Gastrocnemius medialis (tissue), 4 donors: ENCODE measurements at regions not wholly inside any gene's neighbourhood (a gene's known extent, or its start where the extent isn't known, plus 50 kb on each side); places are given as distances from the start of the nearest gene placed in this dataset.
A peak's percentile ranks its signal among the peaks of the same experiment; 100 is the strongest.

ENCODE experiments used
- ATAC-seq, 2 donors: fragments of 150-250 bp; one replicate each; pipeline ENCODE4 v1.9.1; 2016
- DNase-seq, 2 donors: peaks; one replicate each; pipeline ENCODE4 v3.0.0-alpha.2; 2019
- H3K27ac ChIP-seq, 4 donors: fragments of 200-600 bp; sonication (generic); 1 replicate in 1 of 4; 2 replicates in 3 of 4; pipeline ENCODE4 v1.5.1; 2016 to 2018; ENCODE audit warnings: mild to moderate bottlenecking in 2 of 4, moderate library complexity in 1 of 4
- H3K27me3 ChIP-seq, 3 donors: fragments of 200-600 bp; sonication (generic) in 2 of 3; 1 replicate in 1 of 3; 2 replicates in 2 of 3; pipeline versions ENCODE4 v1.5.1 to v1.6.0; 2016 to 2019; ENCODE audit warnings: mild to moderate bottlenecking in 1 of 3, moderate library complexity in 1 of 3
- H3K36me3 ChIP-seq, 2 donors: fragments of 200-600 bp; sonication (generic) in 1 of 2; one replicate each; pipeline ENCODE4 v1.5.1; 2017 to 2018
- H3K4me1 ChIP-seq, 2 donors: fragments of 200-600 bp; sonication (generic) in 1 of 2; one replicate each; pipeline ENCODE4 v1.5.1; 2016 to 2017; ENCODE audit warnings: mild to moderate bottlenecking in 2 of 2
- H3K4me3 ChIP-seq, 4 donors: fragments of 200-600 bp; sonication (generic) in 3 of 4; 1 replicate in 1 of 4; 2 replicates in 3 of 4; pipeline ENCODE4 v1.5.1; 2016 to 2019; ENCODE audit warnings: mild to moderate bottlenecking in 2 of 4
- H3K9me3 ChIP-seq, 3 donors: fragments of 200-600 bp; sonication (generic) in 2 of 3; 1 replicate in 1 of 3; 2 replicates in 2 of 3; pipeline ENCODE4 v1.5.1; 2016 to 2019
- POLR2A ChIP-seq, 2 donors: fragments of 450-650 bp; IDR thresholded peaks; one replicate each; pipeline ENCODE4 v1.6.1; 2017; ENCODE audit warnings: antibody characterized with exemption in 2 of 2, mild to moderate bottlenecking in 2 of 2, moderate library complexity in 2 of 2
- in situ Hi-C, 4 donors: fragments of 200-750 bp; cut with MboI; loops; one replicate each; pipeline versions ENCODE4 v1.15.0 to v1.8.0; 2017; ENCODE audit warnings: low sequenced_read_pairs in 4 of 4
- intact Hi-C: fragments of 100-400 bp; cut with DNase I; formaldehyde crosslinking; loops from one replicate; pipeline ENCODE4 v1.15.1; 2023; ENCODE audit warnings: low total_unique reads
- TF ChIP-seq, protein P1 (sequence below), 5 experiments: fragments of 450-650 bp in 3 of 5; fragments of 200-600 bp in 2 of 5; sonication (generic) in 2 of 5; IDR thresholded peaks in 4 of 5; conservative IDR thresholded peaks in 1 of 5; 1 replicate in 4 of 5; 2 replicates in 1 of 5; pipeline ENCODE4 v1.5.1; 2016 to 2019; ENCODE audit warnings: antibody characterized with exemption in 5 of 5, mild to moderate bottlenecking in 3 of 5, moderate library complexity in 3 of 5

DNA sequence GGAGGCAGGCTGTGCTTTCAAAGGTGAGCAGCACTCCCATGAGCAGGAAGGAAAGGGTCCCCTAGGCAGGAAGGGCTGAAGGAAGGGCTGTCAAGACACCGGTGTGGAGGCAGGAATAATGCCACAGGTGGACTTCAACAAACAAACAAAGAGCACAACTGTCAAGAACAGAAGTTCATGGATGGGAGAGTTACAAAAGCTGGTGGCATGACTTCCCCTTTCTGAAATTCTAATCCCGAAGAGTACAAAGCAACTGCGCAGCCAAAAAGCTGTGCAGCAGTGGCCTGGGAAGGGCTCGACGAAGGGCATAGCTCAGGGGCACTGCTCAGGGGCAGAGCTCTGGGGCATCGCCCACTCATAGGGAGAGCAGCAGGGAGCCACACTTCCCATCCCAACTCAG is 582.3 kb upstream of the DIPK2B start:
- peaks cover 0 to 2% (median 0%) of the 10 kb centered on the region in 3 donors for H3K27me3 ChIP-seq
- intact Hi-C loops (no loop called here), in situ Hi-C loops (no loop called here)
- ATAC-seq (no peak), DNase-seq (no peak)
- no peak overlapping the region for H3K27ac ChIP-seq
- H3K9me3 ChIP-seq: no peaks in the 10 kb centered on the region
- no peak overlapping the region for H3K4me3 ChIP-seq
- TF ChIP-seq, protein P1, sequence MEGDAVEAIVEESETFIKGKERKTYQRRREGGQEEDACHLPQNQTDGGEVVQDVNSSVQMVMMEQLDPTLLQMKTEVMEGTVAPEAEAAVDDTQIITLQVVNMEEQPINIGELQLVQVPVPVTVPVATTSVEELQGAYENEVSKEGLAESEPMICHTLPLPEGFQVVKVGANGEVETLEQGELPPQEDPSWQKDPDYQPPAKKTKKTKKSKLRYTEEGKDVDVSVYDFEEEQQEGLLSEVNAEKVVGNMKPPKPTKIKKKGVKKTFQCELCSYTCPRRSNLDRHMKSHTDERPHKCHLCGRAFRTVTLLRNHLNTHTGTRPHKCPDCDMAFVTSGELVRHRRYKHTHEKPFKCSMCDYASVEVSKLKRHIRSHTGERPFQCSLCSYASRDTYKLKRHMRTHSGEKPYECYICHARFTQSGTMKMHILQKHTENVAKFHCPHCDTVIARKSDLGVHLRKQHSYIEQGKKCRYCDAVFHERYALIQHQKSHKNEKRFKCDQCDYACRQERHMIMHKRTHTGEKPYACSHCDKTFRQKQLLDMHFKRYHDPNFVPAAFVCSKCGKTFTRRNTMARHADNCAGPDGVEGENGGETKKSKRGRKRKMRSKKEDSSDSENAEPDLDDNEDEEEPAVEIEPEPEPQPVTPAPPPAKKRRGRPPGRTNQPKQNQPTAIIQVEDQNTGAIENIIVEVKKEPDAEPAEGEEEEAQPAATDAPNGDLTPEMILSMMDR (IDR thresholded peaks at IDR 0.05 in 4 of 5, conservative IDR thresholded peaks at IDR 0.05 in 1 of 5): no peak
- no peak for TF ChIP-seq POLR2A (IDR thresholded peaks at IDR 0.05)
- no peaks in the 10 kb centered on the region for H3K36me3 ChIP-seq
- no peaks in the 10 kb centered on the region for H3K4me1 ChIP-seq

DNA sequence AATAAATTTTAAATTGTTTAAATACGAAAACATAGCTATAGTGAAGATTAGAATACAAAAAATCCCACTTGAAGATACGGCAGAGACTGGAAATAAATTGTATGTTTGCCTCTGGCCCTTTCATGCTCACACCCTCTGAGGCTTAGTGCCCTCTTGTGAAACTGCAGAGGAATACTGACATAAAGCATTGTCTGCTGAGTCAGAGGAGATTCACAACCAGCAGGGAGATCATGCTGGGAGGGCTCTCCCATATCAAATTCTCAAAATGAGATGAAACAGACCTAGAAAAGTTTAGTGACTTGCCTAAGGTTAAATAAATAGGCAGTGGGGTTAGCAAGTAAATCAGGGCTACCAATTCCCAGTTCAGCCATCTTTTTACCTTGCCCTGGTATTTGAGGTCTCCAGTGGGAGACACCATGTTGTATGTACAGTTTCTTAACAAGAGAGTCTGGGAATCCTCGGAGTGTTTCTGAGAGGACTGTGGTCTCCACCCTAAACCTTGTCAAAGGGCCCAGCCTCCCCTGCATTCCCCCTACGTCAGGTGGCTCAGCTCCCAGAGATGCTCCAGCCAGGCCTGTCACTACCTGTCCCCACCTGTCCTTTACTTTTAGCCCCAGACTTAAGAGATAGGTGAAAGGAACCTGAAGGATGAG is 581.4 kb upstream of the DIPK2B start:
- TF ChIP-seq, protein P1 (IDR thresholded peaks at IDR 0.05 in 4 of 5, conservative IDR thresholded peaks at IDR 0.05 in 1 of 5): no peak
- TF ChIP-seq POLR2A (IDR thresholded peaks at IDR 0.05): no peak
- Histone ChIP-seq H3K27me3 (no peaks in the 10 kb centered on the region), H3K9me3 (no peaks in the 10 kb centered on the region), H3K27ac (no peak overlapping the region), H3K4me1 (no peaks in the 10 kb centered on the region), H3K36me3 (no peaks in the 10 kb centered on the region), H3K4me3 (no peak overlapping the region)
- intact Hi-C loops (no loop called here), in situ Hi-C loops (no loop called here)
- no peak for DNase-seq
- ATAC-seq: no peak

DNA sequence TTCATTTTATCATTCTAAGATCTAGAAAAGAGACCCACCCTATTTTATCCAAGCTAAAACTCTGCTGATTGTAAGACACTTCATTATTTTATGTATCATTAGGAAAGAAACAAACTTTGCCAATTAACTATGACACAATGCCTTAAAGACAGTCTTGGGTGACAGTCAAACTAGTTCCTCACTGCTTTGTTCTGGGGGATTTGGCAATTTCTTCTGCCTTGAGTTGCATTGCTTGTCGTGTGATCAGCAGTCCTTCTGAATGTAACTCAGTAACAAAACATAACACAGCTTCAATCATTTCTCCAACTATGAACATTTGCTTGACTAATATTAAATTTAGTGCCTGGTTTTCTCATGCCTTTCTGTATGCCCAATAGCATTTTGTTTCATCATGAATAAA is 577.9 kb upstream of the DIPK2B start:
- Histone ChIP-seq H3K36me3 (no peaks in the 10 kb centered on the region), H3K27ac (no peak overlapping the region), H3K4me1 (no peaks in the 10 kb centered on the region), H3K9me3 (no peaks in the 10 kb centered on the region), H3K27me3 (no peaks in the 10 kb centered on the region), H3K4me3 (no peak overlapping the region)
- intact Hi-C loops (no loop called here), in situ Hi-C loops (no loop called here)
- no peak for TF ChIP-seq POLR2A (IDR thresholded peaks at IDR 0.05)
- ATAC-seq: no peak
- DNase-seq: no peak

DNA sequence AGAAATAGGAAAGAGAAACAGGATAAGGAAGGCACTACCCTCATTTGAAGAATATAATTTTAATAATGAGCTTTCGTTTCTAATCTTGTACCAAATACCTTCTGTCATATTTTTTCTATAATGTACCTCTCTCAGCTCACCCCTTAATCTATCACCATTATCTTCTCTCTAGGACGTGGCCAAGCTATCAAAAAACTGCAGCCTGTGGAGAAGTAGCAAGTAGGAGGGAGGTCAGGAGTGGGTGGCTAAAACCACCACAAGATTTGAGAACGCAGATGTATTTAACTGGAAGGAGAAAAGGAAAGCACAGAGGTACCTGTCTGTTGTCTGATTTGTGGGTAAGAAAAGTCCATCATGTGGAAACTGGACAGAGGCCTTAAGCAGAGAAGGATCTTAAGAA is 576.7 kb upstream of the DIPK2B start:
- Histone ChIP-seq H3K4me1 (no peaks in the 10 kb centered on the region), H3K4me3 (no peak overlapping the region), H3K9me3 (no peaks in the 10 kb centered on the region), H3K36me3 (no peaks in the 10 kb centered on the region), H3K27me3 (no peaks in the 10 kb centered on the region), H3K27ac (no peak overlapping the region)
- ATAC-seq: no peak
- TF ChIP-seq, protein P1 (IDR thresholded peaks at IDR 0.05 in 4 of 5, conservative IDR thresholded peaks at IDR 0.05 in 1 of 5): no peak
- no peak for TF ChIP-seq POLR2A (IDR thresholded peaks at IDR 0.05)
- intact Hi-C loops: no loop called here
- in situ Hi-C loops: no loop called here
- DNase-seq: no peak

DNA sequence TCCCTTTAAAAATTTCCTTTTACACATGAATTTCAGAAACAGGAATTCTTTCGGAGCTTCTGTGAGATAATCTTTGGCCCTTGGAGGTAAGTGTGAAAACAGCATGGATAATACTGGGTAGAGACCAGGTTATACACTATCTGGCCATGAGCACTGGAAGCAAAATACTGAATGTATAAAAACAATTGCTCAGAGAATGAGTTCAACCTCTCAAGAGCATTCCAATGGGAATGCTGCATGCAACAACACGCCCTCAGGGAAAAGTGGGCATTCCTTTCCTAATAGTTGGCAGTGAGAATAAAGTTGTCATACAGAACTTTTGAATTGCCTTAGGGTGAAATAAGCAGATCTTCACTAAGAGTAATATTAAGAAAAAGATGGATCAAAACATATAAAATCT is 574.8 kb upstream of the DIPK2B start:
- in situ Hi-C loops: no loop called here
- H3K4me3 ChIP-seq: no peak overlapping the region
- no peak for ATAC-seq
- peaks cover 0 to 6% (median 4%) of the 10 kb centered on the region in 3 donors for H3K27me3 ChIP-seq
- no peak for DNase-seq
- H3K36me3 ChIP-seq: no peaks in the 10 kb centered on the region
- TF ChIP-seq POLR2A (IDR thresholded peaks at IDR 0.05): no peak
- TF ChIP-seq, protein P1 (IDR thresholded peaks at IDR 0.05 in 4 of 5, conservative IDR thresholded peaks at IDR 0.05 in 1 of 5): no peak
- H3K4me1 ChIP-seq: no peaks in the 10 kb centered on the region
- H3K27ac ChIP-seq: peak overlapping the region in 2 of 4 donors; percentile 21 to 31
- no peaks in the 10 kb centered on the region for H3K9me3 ChIP-seq
- intact Hi-C loops: no loop called here
